ENCODE measurements at regions not wholly inside any gene's neighbourhood (a gene's known extent, or its start where the extent isn't known, plus 50 kb on each side); places are given as distances from the start of the nearest gene placed in this dataset.
A peak's percentile ranks its signal among the peaks of the same experiment; 100 is the strongest.

- Mint-ChIP-seq H3K36me3 (no peaks in the 10 kb centered on the region), H3K27me3 (peaks cover 26% of the 10 kb centered on the region), H3K4me3 (no peak overlapping the region), H3K9me3 (no peaks in the 10 kb centered on the region), H3K4me1 (no peaks in the 10 kb centered on the region), H3K27ac (no peak overlapping the region)
- DNase-seq = no peak
Measured at GRCh38 chr7:27347276-27347640, 104.7 kb downstream of the EVX1 start.

GRCh38 chr7:27349621-27350020 lies 107.0 kb downstream of the EVX1 start:
- DNase-seq = no peak
- Mint-ChIP-seq H3K36me3 (no peaks in the 10 kb centered on the region), H3K9me3 (no peaks in the 10 kb centered on the region), H3K27ac (no peak overlapping the region), H3K4me1 (no peaks in the 10 kb centered on the region), H3K27me3 (peaks cover 22% of the 10 kb centered on the region), H3K4me3 (no peak overlapping the region)

- Mint-ChIP-seq H3K27me3 (peaks cover 16% of the 10 kb centered on the region), H3K4me3 (no peak overlapping the region), H3K36me3 (no peaks in the 10 kb centered on the region), H3K4me1 (no peaks in the 10 kb centered on the region), H3K9me3 (no peaks in the 10 kb centered on the region), H3K27ac (no peak overlapping the region)
- no peak for DNase-seq
Measured at GRCh38 chr7:27351137-27351536, 108.5 kb downstream of the EVX1 start.

GRCh38 chr7:27351786-27352185 lies 109.2 kb downstream of the EVX1 start:
- Mint-ChIP-seq H3K27me3 (peaks cover 19% of the 10 kb centered on the region), H3K36me3 (no peaks in the 10 kb centered on the region), H3K4me1 (no peaks in the 10 kb centered on the region), H3K27ac (no peak overlapping the region), H3K4me3 (no peak overlapping the region), H3K9me3 (no peaks in the 10 kb centered on the region)
- no peak for DNase-seq

- Mint-ChIP-seq H3K9me3 (no peaks in the 10 kb centered on the region), H3K4me3 (no peak overlapping the region), H3K27ac (no peak overlapping the region), H3K27me3 (peaks cover 32% of the 10 kb centered on the region), H3K4me1 (no peaks in the 10 kb centered on the region), H3K36me3 (no peaks in the 10 kb centered on the region)
- DNase-seq = no peak
Measured at GRCh38 chr7:27359181-27360125, 116.9 kb downstream of the EVX1 start.

- no peaks in the 10 kb centered on the region for H3K9me3 Mint-ChIP-seq
- H3K36me3 Mint-ChIP-seq = no peaks in the 10 kb centered on the region
- DNase-seq = no peak
- no peak overlapping the region for H3K27ac Mint-ChIP-seq
- H3K4me1 Mint-ChIP-seq = no peaks in the 10 kb centered on the region
- H3K27me3 Mint-ChIP-seq = peaks cover 29% of the 10 kb centered on the region
- H3K4me3 Mint-ChIP-seq = no peak overlapping the region
Measured at GRCh38 chr7:27361522-27361921, 118.9 kb downstream of the EVX1 start.

GRCh38 chr7:27362026-27362425 lies 119.4 kb downstream of the EVX1 start:
- no peak overlapping the region for H3K4me3 Mint-ChIP-seq
- H3K9me3 Mint-ChIP-seq = no peaks in the 10 kb centered on the region
- DNase-seq = no peak
- no peak overlapping the region for H3K27ac Mint-ChIP-seq
- peaks cover 26% of the 10 kb centered on the region for H3K27me3 Mint-ChIP-seq
- no peaks in the 10 kb centered on the region for H3K4me1 Mint-ChIP-seq
- H3K36me3 Mint-ChIP-seq = no peaks in the 10 kb centered on the region

- Mint-ChIP-seq H3K4me1 (no peaks in the 10 kb centered on the region), H3K27ac (no peak overlapping the region), H3K9me3 (no peaks in the 10 kb centered on the region), H3K36me3 (no peaks in the 10 kb centered on the region), H3K4me3 (no peak overlapping the region), H3K27me3 (peaks cover 9% of the 10 kb centered on the region)
- DNase-seq = no peak
Measured at GRCh38 chr7:27364344-27364758, 121.7 kb downstream of the EVX1 start.

- Mint-ChIP-seq H3K36me3 (no peaks in the 10 kb centered on the region), H3K4me1 (no peaks in the 10 kb centered on the region), H3K27me3 (peaks cover 8% of the 10 kb centered on the region), H3K9me3 (no peaks in the 10 kb centered on the region), H3K4me3 (no peak overlapping the region), H3K27ac (no peak overlapping the region)
- no peak for DNase-seq
Measured at GRCh38 chr7:27367179-27367932, 124.8 kb downstream of the EVX1 start.

GRCh38 chr7:27367933-27368549 lies 125.4 kb downstream of the EVX1 start:
- no peak overlapping the region for H3K4me3 Mint-ChIP-seq
- no peak overlapping the region for H3K27ac Mint-ChIP-seq
- no peaks in the 10 kb centered on the region for H3K36me3 Mint-ChIP-seq
- no peak for DNase-seq
- H3K9me3 Mint-ChIP-seq = no peaks in the 10 kb centered on the region
- H3K27me3 Mint-ChIP-seq = peaks cover 7% of the 10 kb centered on the region
- H3K4me1 Mint-ChIP-seq = no peaks in the 10 kb centered on the region

GRCh38 chr7:27374958-27375841 lies 132.6 kb downstream of the EVX1 start:
- peaks cover 44% of the 10 kb centered on the region for H3K27me3 Mint-ChIP-seq
- no peak for DNase-seq
- H3K4me1 Mint-ChIP-seq = no peaks in the 10 kb centered on the region
- no peak overlapping the region for H3K27ac Mint-ChIP-seq
- no peaks in the 10 kb centered on the region for H3K36me3 Mint-ChIP-seq
- H3K4me3 Mint-ChIP-seq = no peak overlapping the region
- H3K9me3 Mint-ChIP-seq = no peaks in the 10 kb centered on the region

GRCh38 chr7:27375958-27376357 lies 133.4 kb downstream of the EVX1 start:
- H3K27me3 Mint-ChIP-seq = peaks cover 44% of the 10 kb centered on the region
- H3K9me3 Mint-ChIP-seq = no peaks in the 10 kb centered on the region
- no peaks in the 10 kb centered on the region for H3K4me1 Mint-ChIP-seq
- no peak overlapping the region for H3K27ac Mint-ChIP-seq
- no peaks in the 10 kb centered on the region for H3K36me3 Mint-ChIP-seq
- no peak for DNase-seq
- H3K4me3 Mint-ChIP-seq = no peak overlapping the region

- Mint-ChIP-seq H3K4me1 (no peaks in the 10 kb centered on the region), H3K9me3 (no peaks in the 10 kb centered on the region), H3K4me3 (no peak overlapping the region), H3K36me3 (no peaks in the 10 kb centered on the region), H3K27me3 (peaks cover 43% of the 10 kb centered on the region), H3K27ac (no peak overlapping the region)
- no peak for DNase-seq
Measured at GRCh38 chr7:27377988-27378387, 135.4 kb downstream of the EVX1 start.

GRCh38 chr7:27382307-27382706 lies 139.7 kb downstream of the EVX1 start:
- H3K27ac Mint-ChIP-seq = no peak overlapping the region
- H3K27me3 Mint-ChIP-seq = peaks cover 29% of the 10 kb centered on the region

More at GRCh38 chr7:27382307-27382706, 139.7 kb downstream of the EVX1 start:
- Mint-ChIP-seq H3K4me3 (peak overlapping the region; percentile 25), H3K9me3 (no peaks in the 10 kb centered on the region), H3K4me1 (no peaks in the 10 kb centered on the region), H3K36me3 (no peaks in the 10 kb centered on the region)
- no peak for DNase-seq

All from activated naive CD8-positive, alpha-beta T cell treated with anti-CD3 and anti-CD28 coated beads for 36 hours (primary cell).